ENCODE measurements at regions not wholly inside any gene's neighbourhood (a gene's known extent, or its start where the extent isn't known, plus 50 kb on each side); places are given as distances from the start of the nearest gene placed in this dataset.

GRCh38 chr7:106606120-106606519, 54.8 kb downstream of the CCDC71L start:
- intact Hi-C loops (cut with micrococcal nuclease): no loop called here
- H3K4me3 ChIP-seq (ENCODE audit: control extremely low read depth in 1 of 5, extremely low read depth in 1 of 5, insufficient read depth in 1 of 5, low read depth in 2 of 5, low read length in 4 of 5): no peak overlapping the region
- Mint-ChIP-seq H3K27ac (no peak overlapping the region), H3K27me3 (peaks cover 5% of the 10 kb centered on the region), H3K9me3 (ENCODE audit: insufficient read depth) (no peaks in the 10 kb centered on the region), H3K4me3 (no peak overlapping the region), H3K4me1 (no peaks in the 10 kb centered on the region)
- H3K27me3 ChIP-seq (replicated peaks in 1 of 4; ENCODE audit: control extremely low read depth in 1 of 4, control insufficient read depth in 3 of 4, insufficient read depth in 4 of 4, low read length in 3 of 4): no peaks in the 10 kb centered on the region
- H4K20me1 ChIP-seq (ENCODE audit: control insufficient read depth, insufficient read depth, low read length, poor library complexity, severe bottlenecking): no peaks in the 10 kb centered on the region
- POLR2A ChIA-PET: no interaction called here
- no peak overlapping the region for H3K27ac ChIP-seq (ENCODE audit: low read length in 2 of 2)
- H2AFZ ChIP-seq (ENCODE audit: insufficient read depth, low read depth, low read length, poor library complexity, severe bottlenecking): no peak overlapping the region
- TF ChIP-seq EZH2 (IDR thresholded peaks at IDR 0.05; ENCODE audit: borderline replicate concordance, insufficient read depth, low read depth, low read length, poor library complexity, severe bottlenecking): no peak
- no peak for TF ChIP-seq CTCF (IDR thresholded peaks at IDR 0.05)
- DNase-seq (no peak), ATAC-seq (ENCODE audit: low read depth) (no peak)
- CTCF ChIA-PET: no interaction called here
- H3K79me2 ChIP-seq (ENCODE audit: control insufficient read depth, insufficient read depth, low read length): no peaks in the 10 kb centered on the region
- H3K4me2 ChIP-seq (replicated peaks; ENCODE audit: low read depth, low read length, poor library complexity, severe bottlenecking): no peak overlapping the region
- H3K9ac ChIP-seq (ENCODE audit: low read length): no peak overlapping the region
- no peaks in the 10 kb centered on the region for H3K9me3 ChIP-seq (ENCODE audit: control extremely low read depth in 1 of 3, control insufficient read depth in 2 of 3, insufficient read depth in 1 of 3, low read length in 2 of 3)
- no peaks in the 10 kb centered on the region for H3K4me1 ChIP-seq (ENCODE audit: control insufficient read depth in 2 of 2, insufficient read depth in 2 of 2, low read length in 2 of 2)
- H3K36me3 ChIP-seq (replicated peaks in 1 of 2; ENCODE audit: control extremely low read depth in 1 of 2, control insufficient read depth in 1 of 2, extremely low read depth in 1 of 2, insufficient read depth in 2 of 2, low read length in 1 of 2): no peaks in the 10 kb centered on the region
- WGBS (ENCODE audit: insufficient coverage): 100% methylated on average over 4 of the region's 4 CpGs

DNA sequence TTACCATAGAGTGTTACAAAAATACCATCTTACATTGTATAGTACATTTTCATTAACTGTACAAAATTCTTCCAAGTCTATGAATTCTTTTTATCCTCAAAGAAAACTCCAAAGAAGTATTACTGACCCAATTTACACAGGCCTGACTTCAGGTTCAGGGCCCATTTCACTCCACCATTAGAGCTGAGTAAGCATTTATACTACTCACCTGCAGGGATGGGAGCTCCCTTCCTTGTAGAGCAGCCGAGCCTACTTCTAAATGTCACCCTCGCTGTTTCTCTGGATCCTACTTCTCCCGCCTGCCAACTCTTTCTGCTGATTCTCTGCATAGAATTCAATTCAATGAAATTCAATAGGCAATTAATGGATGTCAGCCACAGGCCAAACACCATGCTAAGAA, 56.0 kb downstream of the CCDC71L start:
- H3K27ac ChIP-seq (ENCODE audit: low read length in 2 of 2): no peak overlapping the region
- H3K9ac ChIP-seq (ENCODE audit: low read length): no peak overlapping the region
- H3K4me1 ChIP-seq (ENCODE audit: control insufficient read depth in 2 of 2, insufficient read depth in 2 of 2, low read length in 2 of 2): no peaks in the 10 kb centered on the region
- POLR2A ChIA-PET: no interaction called here
- no peak overlapping the region for H3K4me3 Mint-ChIP-seq
- no peak overlapping the region for H3K27ac Mint-ChIP-seq
- no peaks in the 10 kb centered on the region for H3K4me1 Mint-ChIP-seq
- peaks cover 5% of the 10 kb centered on the region for H3K27me3 Mint-ChIP-seq
- H4K20me1 ChIP-seq (ENCODE audit: control insufficient read depth, insufficient read depth, low read length, poor library complexity, severe bottlenecking): no peaks in the 10 kb centered on the region
- no peaks in the 10 kb centered on the region for H3K9me3 Mint-ChIP-seq (ENCODE audit: insufficient read depth)
- no peak for DNase-seq
- no peak overlapping the region for H2AFZ ChIP-seq (ENCODE audit: insufficient read depth, low read depth, low read length, poor library complexity, severe bottlenecking)
- no peak overlapping the region for H3K4me3 ChIP-seq (ENCODE audit: control extremely low read depth in 1 of 5, extremely low read depth in 1 of 5, insufficient read depth in 1 of 5, low read depth in 2 of 5, low read length in 4 of 5)
- H3K79me2 ChIP-seq (ENCODE audit: control insufficient read depth, insufficient read depth, low read length): no peaks in the 10 kb centered on the region
- CTCF ChIA-PET: no interaction called here
- intact Hi-C loops (cut with micrococcal nuclease): loop anchor here (5.0 kb wide), 1 partner anchor 323 kb away; the partner anchor contains the start of gene NAMPT
- TF ChIP-seq CTCF (IDR thresholded peaks at IDR 0.05) (no peak), EZH2 (IDR thresholded peaks at IDR 0.05; ENCODE audit: borderline replicate concordance, insufficient read depth, low read depth, low read length, poor library complexity, severe bottlenecking) (no peak)
- no peak overlapping the region for H3K4me2 ChIP-seq (replicated peaks; ENCODE audit: low read depth, low read length, poor library complexity, severe bottlenecking)
- no peaks in the 10 kb centered on the region for H3K9me3 ChIP-seq (ENCODE audit: control extremely low read depth in 1 of 3, control insufficient read depth in 2 of 3, insufficient read depth in 1 of 3, low read length in 2 of 3)
- 100% methylated on average over 2 of the region's 3 CpGs for WGBS (ENCODE audit: insufficient coverage)
- no peaks in the 10 kb centered on the region for H3K36me3 ChIP-seq (replicated peaks in 1 of 2; ENCODE audit: control extremely low read depth in 1 of 2, control insufficient read depth in 1 of 2, extremely low read depth in 1 of 2, insufficient read depth in 2 of 2, low read length in 1 of 2)
- no peak for ATAC-seq (ENCODE audit: low read depth)
- no peaks in the 10 kb centered on the region for H3K27me3 ChIP-seq (replicated peaks in 1 of 4; ENCODE audit: control extremely low read depth in 1 of 4, control insufficient read depth in 3 of 4, insufficient read depth in 4 of 4, low read length in 3 of 4)
